Panc1 (cell line): ENCODE measurements at regions not wholly inside any gene's neighbourhood (a gene's known extent, or its start where the extent isn't known, plus 50 kb on each side); places are given as distances from the start of the nearest gene placed in this dataset.

Experiments used
- CTCF ChIP-seq: fragments of 450-650 bp; IDR thresholded peaks from 2 replicates; pipeline ENCODE4 v1.5.1; 2017; ENCODE audit warnings: mild to moderate bottlenecking
- REST ChIP-seq, 2 experiments: IDR thresholded peaks; 2 replicates each; pipeline ENCODE4 v1.6.1; 2011 to 2012; ENCODE audit warnings: low read depth in 2 of 2, control low read depth in 1 of 2, low read length in 1 of 2, mild to moderate bottlenecking in 1 of 2, moderate library complexity in 1 of 2; ENCODE audit not compliant: insufficient read depth in 1 of 2

- TF ChIP-seq CTCF (no peak), REST (IDR thresholded peaks at IDR 0.05; ENCODE audit: insufficient read depth in 1 of 2, low read depth in 2 of 2, low read length in 1 of 2) (no peak)
Measured at GRCh38 chr16:14014284-14014625, 56.9 kb upstream of the MRTFB start.
